SK-N-SH treated with all-trans-retinoic acid at 6 μM for 48 hours (cell line): ENCODE measurements at regions not wholly inside any gene's neighbourhood (a gene's known extent, or its start where the extent isn't known, plus 50 kb on each side); places are given as distances from the start of the nearest gene placed in this dataset.

Experiments used
- ATAC-seq: fragments of 200-7000 bp; cut with Tn5 transposase; 3 replicates; pipeline ENCODE4 v1.9.1; 2020; ENCODE audit warnings: mild to moderate bottlenecking, moderate library complexity
- ARNTL ChIP-seq: fragments of 450-650 bp; formaldehyde crosslinking; IDR thresholded peaks from 2 replicates; pipeline ENCODE4 v1.5.0; 2020; ENCODE audit warnings: low read depth, mild to moderate bottlenecking, moderate library complexity, borderline replicate concordance
- BACH2 ChIP-seq: fragments of 250-450 bp; sonication (Bioruptor Pico); IDR thresholded peaks from 2 replicates; pipeline ENCODE4 v1.9.0; 2021; ENCODE audit warnings: mild to moderate bottlenecking, borderline replicate concordance
- CSDC2 ChIP-seq: fragments of 250-450 bp; sonication (Bioruptor Pico); IDR thresholded peaks from 2 replicates; pipeline ENCODE4 v1.5.0; 2020; ENCODE audit warnings: mild to moderate bottlenecking, moderate library complexity
- ESRRG ChIP-seq: fragments of 250-450 bp; sonication (Bioruptor Pico); IDR thresholded peaks from 2 replicates; pipeline ENCODE4 v1.6.1; 2021; ENCODE audit warnings: mild to moderate bottlenecking
- GLIS3 ChIP-seq: fragments of 250-450 bp; sonication (Bioruptor Pico); IDR thresholded peaks from 2 replicates; pipeline ENCODE4 v1.5.0; 2020; ENCODE audit warnings: mild to moderate bottlenecking, moderate library complexity
- ISL1 ChIP-seq: fragments of 250-450 bp; sonication (Bioruptor Pico); IDR thresholded peaks from 2 replicates; pipeline ENCODE4 v2.1.2; 2022; ENCODE audit warnings: mild to moderate bottlenecking, moderate library complexity
- OSR1 ChIP-seq: fragments of 250-450 bp; sonication (Bioruptor Pico); IDR thresholded peaks from 2 replicates; pipeline ENCODE4 v1.8.0; 2022; ENCODE audit warnings: moderate library complexity, mild to moderate bottlenecking, inconsistent platforms
- SNAI2 ChIP-seq: fragments of 250-450 bp; sonication (Bioruptor Pico); IDR thresholded peaks from 2 replicates; pipeline ENCODE4 v1.5.0; 2020; ENCODE audit warnings: mild to moderate bottlenecking, moderate library complexity
- TCF4 ChIP-seq: fragments of 250-450 bp; sonication (Bioruptor Pico); IDR thresholded peaks from 2 replicates; pipeline ENCODE4 v1.8.0; 2021; ENCODE audit warnings: mild to moderate bottlenecking, moderate library complexity, borderline replicate concordance
- TOX ChIP-seq: fragments of 250-450 bp; sonication (Bioruptor Pico); IDR thresholded peaks from 2 replicates; pipeline ENCODE4 v1.8.0; 2021; ENCODE audit warnings: mild to moderate bottlenecking, moderate library complexity, borderline replicate concordance
- ZC3H10 ChIP-seq: fragments of 250-450 bp; sonication (Bioruptor Pico); IDR thresholded peaks from 2 replicates; pipeline ENCODE4 v1.5.1; 2021; ENCODE audit warnings: mild to moderate bottlenecking, moderate library complexity
- ZFP30 ChIP-seq: fragments of 450-650 bp; formaldehyde crosslinking; IDR thresholded peaks from 2 replicates; pipeline ENCODE4 v1.5.0; 2022; ENCODE audit warnings: mild to moderate bottlenecking, moderate library complexity
- ZNF565 ChIP-seq: fragments of 450-650 bp; formaldehyde crosslinking; conservative IDR thresholded peaks from 2 replicates; pipeline ENCODE4 v1.5.0; 2020; ENCODE audit warnings: low read depth, mild to moderate bottlenecking, moderate library complexity
- ZNF70 ChIP-seq: fragments of 450-650 bp; formaldehyde crosslinking; IDR thresholded peaks from 2 replicates; pipeline ENCODE4 v1.5.0; 2020; ENCODE audit warnings: mild to moderate bottlenecking, moderate library complexity
- ZNF8 ChIP-seq: fragments of 450-650 bp; formaldehyde crosslinking; IDR thresholded peaks from 2 replicates; pipeline ENCODE4 v1.5.0; 2020; ENCODE audit warnings: mild to moderate bottlenecking, moderate library complexity
- TF ChIP-seq, protein P1 (sequence below): fragments of 250-450 bp; sonication (Bioruptor Pico); IDR thresholded peaks from 2 replicates; pipeline ENCODE4 v1.5.1; 2020; ENCODE audit warnings: low read depth, mild to moderate bottlenecking, moderate library complexity
- TF ChIP-seq, protein P2 (sequence below): fragments of 250-450 bp; sonication (Bioruptor Pico); IDR thresholded peaks from 2 replicates; pipeline ENCODE4 v1.5.1; 2021; ENCODE audit warnings: mild to moderate bottlenecking, moderate library complexity
- TF ChIP-seq, protein P3 (sequence below): fragments of 250-450 bp; sonication (Bioruptor Pico); IDR thresholded peaks from 2 replicates; pipeline ENCODE4 v1.5.0; 2020; ENCODE audit warnings: mild to moderate bottlenecking, moderate library complexity

DNA sequence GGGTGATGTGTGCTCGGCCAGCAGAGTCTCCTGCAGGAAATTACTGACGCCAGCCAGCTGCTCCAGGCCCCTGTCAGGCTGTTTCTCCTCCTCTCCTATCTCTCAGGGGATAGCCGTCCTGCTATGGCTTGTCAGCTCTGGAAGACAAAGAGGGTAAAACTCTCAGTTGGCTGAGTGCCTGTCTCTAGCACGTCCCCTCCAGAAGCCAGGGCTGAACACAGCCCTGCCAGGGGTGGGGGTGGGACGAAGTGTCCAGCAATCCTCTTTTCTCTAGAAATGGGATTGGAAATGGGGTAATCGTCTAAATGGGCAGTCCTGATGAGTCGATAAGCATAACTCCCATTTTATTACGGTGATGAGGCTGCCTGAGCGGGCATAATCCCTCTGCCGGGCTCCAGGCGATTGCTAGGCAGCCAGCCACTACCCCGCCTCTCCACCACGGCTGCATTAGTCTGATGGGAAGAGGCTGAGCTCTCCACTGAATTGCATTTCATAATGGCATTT lies 89.1 kb upstream of the GNAO1 start (continued):
- TF ChIP-seq SNAI2 (CRISPR knock-in tag): peak; percentile 71; the same call in 1 of the 2 replicates
- TF ChIP-seq TCF4 (CRISPR knock-in tag): peak; percentile 56; the same call in 1 of the 2 replicates
- no peak for TF ChIP-seq ZNF70
- no peak for TF ChIP-seq ZFP30 (CRISPR knock-in tag)
- no peak for TF ChIP-seq ARNTL (CRISPR knock-in tag)
- TF ChIP-seq, all 23 proteins: peak for 6

DNA sequence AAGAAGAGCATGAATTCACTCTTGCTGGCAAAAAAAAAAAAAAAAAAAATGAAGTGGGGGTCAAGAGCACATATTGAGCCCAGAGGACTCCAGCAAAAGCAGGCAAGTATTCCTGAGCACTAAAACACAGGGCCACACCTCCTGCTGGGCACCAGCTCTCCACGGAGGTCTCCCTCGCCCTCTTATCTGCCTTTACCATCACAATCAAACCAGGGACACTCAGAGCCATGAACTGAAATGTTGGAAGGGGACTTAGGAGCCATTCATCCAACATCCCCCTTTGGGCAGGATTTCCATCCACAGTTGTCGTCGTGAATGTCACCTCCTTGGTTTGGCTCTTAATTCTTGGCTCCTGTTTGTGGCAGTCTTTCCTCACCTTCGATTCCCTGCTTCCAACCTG lies 89.8 kb upstream of the GNAO1 start:
- ATAC-seq: no peak
- no peak for TF ChIP-seq GLIS3 (CRISPR knock-in tag)
- TF ChIP-seq ZNF70: no peak
- TF ChIP-seq OSR1 (CRISPR knock-in tag): no peak
- TF ChIP-seq, protein P1, sequence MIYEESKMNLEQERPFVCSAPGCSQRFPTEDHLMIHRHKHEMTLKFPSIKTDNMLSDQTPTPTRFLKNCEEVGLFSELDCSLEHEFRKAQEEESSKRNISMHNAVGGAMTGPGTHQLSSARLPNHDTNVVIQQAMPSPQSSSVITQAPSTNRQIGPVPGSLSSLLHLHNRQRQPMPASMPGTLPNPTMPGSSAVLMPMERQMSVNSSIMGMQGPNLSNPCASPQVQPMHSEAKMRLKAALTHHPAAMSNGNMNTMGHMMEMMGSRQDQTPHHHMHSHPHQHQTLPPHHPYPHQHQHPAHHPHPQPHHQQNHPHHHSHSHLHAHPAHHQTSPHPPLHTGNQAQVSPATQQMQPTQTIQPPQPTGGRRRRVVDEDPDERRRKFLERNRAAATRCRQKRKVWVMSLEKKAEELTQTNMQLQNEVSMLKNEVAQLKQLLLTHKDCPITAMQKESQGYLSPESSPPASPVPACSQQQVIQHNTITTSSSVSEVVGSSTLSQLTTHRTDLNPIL (CRISPR knock-in tag): no peak
- no peak for TF ChIP-seq ESRRG (CRISPR knock-in tag)
- TF ChIP-seq, protein P2, sequence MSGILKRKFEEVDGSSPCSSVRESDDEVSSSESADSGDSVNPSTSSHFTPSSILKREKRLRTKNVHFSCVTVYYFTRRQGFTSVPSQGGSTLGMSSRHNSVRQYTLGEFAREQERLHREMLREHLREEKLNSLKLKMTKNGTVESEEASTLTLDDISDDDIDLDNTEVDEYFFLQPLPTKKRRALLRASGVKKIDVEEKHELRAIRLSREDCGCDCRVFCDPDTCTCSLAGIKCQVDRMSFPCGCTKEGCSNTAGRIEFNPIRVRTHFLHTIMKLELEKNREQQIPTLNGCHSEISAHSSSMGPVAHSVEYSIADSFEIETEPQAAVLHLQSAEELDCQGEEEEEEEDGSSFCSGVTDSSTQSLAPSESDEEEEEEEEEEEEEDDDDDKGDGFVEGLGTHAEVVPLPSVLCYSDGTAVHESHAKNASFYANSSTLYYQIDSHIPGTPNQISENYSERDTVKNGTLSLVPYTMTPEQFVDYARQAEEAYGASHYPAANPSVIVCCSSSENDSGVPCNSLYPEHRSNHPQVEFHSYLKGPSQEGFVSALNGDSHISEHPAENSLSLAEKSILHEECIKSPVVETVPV (CRISPR knock-in tag): no peak
- TF ChIP-seq TCF4 (CRISPR knock-in tag): no peak
- no peak for TF ChIP-seq ISL1 (CRISPR knock-in tag)
- TF ChIP-seq ZNF565 (CRISPR knock-in tag): no peak
- no peak for TF ChIP-seq ZNF8 (CRISPR knock-in tag)
- no peak for TF ChIP-seq TOX (CRISPR knock-in tag)
- TF ChIP-seq BACH2: no peak
- TF ChIP-seq ZC3H10: no peak

- ATAC-seq: no peak
- no peak for TF ChIP-seq ZNF8 (CRISPR knock-in tag)
- no peak for TF ChIP-seq TCF4 (CRISPR knock-in tag)
- TF ChIP-seq SNAI2 (CRISPR knock-in tag): no peak
- no peak for TF ChIP-seq ZNF565 (CRISPR knock-in tag)
- TF ChIP-seq, all 23 proteins: peak for 0
Observed at GRCh38 chr16:56097306-56097705, 94.0 kb upstream of the GNAO1 start.

- TF ChIP-seq TCF4 (CRISPR knock-in tag) (no peak), BACH2 (no peak), ZNF8 (CRISPR knock-in tag) (no peak)
- no peak for ATAC-seq
Observed at GRCh38 chr16:56094231-56094630, 97.1 kb upstream of the GNAO1 start.

DNA sequence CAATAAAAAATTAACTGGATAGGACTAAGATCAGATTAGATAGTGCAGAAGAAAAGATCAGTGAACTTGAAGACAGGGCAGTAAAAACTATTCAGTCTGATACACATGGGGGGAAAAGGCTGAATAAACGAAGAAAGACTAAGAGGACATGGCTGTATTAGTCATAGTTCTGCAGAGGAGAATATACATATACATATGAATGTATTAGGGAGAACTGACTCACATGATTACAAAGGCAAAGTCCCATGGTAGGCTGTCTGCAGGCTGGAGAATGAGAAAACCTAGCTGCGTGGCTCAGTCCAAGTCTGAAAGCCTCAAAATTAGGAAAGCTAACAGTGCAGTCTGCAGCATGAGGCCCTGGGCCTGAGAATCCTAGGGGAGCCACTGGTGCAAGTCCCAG lies 98.2 kb upstream of the GNAO1 start:
- TF ChIP-seq CSDC2 (CRISPR knock-in tag): no peak
- ATAC-seq: no peak

- TF ChIP-seq, protein P1 (CRISPR knock-in tag): no peak
- TF ChIP-seq OSR1 (CRISPR knock-in tag): no peak
- TF ChIP-seq TCF4 (CRISPR knock-in tag): no peak
- TF ChIP-seq, protein P3, sequence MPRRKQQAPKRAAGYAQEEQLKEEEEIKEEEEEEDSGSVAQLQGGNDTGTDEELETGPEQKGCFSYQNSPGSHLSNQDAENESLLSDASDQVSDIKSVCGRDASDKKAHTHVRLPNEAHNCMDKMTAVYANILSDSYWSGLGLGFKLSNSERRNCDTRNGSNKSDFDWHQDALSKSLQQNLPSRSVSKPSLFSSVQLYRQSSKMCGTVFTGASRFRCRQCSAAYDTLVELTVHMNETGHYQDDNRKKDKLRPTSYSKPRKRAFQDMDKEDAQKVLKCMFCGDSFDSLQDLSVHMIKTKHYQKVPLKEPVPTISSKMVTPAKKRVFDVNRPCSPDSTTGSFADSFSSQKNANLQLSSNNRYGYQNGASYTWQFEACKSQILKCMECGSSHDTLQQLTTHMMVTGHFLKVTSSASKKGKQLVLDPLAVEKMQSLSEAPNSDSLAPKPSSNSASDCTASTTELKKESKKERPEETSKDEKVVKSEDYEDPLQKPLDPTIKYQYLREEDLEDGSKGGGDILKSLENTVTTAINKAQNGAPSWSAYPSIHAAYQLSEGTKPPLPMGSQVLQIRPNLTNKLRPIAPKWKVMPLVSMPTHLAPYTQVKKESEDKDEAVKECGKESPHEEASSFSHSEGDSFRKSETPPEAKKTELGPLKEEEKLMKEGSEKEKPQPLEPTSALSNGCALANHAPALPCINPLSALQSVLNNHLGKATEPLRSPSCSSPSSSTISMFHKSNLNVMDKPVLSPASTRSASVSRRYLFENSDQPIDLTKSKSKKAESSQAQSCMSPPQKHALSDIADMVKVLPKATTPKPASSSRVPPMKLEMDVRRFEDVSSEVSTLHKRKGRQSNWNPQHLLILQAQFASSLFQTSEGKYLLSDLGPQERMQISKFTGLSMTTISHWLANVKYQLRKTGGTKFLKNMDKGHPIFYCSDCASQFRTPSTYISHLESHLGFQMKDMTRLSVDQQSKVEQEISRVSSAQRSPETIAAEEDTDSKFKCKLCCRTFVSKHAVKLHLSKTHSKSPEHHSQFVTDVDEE (CRISPR knock-in tag): no peak
- no peak for TF ChIP-seq ARNTL (CRISPR knock-in tag)
- TF ChIP-seq GLIS3 (CRISPR knock-in tag): no peak
- TF ChIP-seq, protein P2 (CRISPR knock-in tag): no peak
- no peak for TF ChIP-seq CSDC2 (CRISPR knock-in tag)
- no peak for ATAC-seq
Observed at GRCh38 chr16:56090076-56090475, 101.2 kb upstream of the GNAO1 start.
